HG03025 (cell line): ENCODE measurements at regions not wholly inside any gene's neighbourhood (a gene's known extent, or its start where the extent isn't known, plus 50 kb on each side); places are given as distances from the start of the nearest gene placed in this dataset.

Experiments used
- ATAC-seq: cut with Tn5 transposase; IDR thresholded peaks from one replicate; pipeline ENCODE4 v1.9.1; 2021; ENCODE audit warnings: mild to moderate bottlenecking, moderate library complexity; ENCODE audit not compliant: unreplicated experiment, low FRiP score

DNA sequence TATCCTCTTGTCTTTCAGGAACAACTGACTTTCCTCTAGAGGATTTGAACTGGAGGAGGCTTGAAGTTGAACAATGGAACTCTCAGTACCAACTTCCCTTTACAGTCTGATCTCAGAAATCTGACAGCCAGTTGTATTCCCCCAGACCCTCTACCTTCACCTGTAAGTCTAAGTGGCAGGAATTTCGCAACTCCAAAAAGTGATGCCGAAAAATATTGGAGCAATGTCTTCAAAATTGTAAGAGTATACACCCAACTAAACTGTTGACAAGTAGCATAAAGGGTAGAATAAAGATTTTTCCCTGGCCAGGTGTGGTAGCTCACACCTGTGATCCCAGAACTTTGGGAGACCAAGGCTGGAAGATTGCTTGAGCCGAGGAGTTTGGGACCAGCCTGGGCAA, 69.1 kb upstream of the CFAP20DC start:
- ATAC-seq = no peak

- ATAC-seq = no peak
Observed at GRCh38 chr3:59117396-59117795, 67.6 kb upstream of the CFAP20DC start.

DNA sequence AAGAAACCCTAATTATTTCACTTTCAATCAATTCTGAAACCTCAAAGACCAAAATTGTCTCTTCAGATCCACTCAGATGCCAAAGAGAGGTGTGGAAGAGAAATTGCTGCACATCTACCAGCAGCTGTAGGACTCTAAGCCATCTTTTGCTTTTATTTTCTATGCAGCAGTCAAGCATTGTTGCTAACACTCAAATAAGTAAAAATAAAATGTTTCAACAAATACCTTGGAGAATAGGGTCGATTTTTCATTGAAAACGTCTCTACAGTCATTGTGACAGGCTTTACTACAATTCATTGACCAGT, 66.4 kb upstream of the CFAP20DC start:
- ATAC-seq = no peak

- no peak for ATAC-seq
Observed at GRCh38 chr3:59115364-59116232, 65.8 kb upstream of the CFAP20DC start.

DNA sequence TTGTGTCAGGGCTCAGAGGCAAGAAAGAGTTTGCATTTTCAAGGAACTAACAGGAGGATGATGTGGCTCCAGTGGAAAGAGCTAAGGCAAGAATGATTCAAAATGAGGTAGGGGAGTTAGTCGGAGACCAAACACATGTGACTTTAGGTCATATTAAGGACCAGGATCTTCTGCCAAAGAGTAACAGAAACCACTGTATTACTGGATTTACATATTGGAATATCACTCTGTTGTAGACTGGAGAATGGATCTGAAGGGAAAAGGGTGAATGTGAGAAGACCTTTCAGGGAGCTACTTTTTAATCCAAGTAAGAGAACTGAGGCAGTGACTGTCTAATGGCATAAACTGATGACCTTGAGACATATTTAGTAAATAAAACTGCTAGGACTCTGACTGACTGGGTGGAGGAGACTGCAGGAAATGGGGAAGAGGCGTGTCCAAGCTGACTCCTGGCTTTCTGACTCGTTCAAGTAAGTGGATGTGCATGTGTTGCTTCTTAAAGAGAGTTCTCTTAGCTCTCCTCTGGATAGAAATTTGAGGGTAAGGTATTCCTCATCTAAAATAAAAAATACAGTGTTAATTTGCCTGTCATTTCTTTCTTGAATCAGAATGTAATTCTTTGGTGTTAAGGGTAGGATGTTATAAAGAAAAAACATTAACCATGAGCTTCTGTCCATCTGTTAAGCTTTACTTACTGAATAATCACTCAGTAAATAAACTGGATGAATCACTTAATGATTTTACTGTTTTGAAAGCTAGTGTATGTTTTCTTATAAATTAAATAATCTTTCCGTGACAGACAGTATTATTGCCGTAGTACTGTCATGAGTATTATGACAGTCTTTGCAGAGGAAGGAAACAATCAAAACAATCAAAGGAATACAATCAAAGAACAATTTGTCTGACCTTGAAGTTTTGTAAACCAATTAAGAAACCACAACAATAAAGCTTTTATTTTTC, 58.3 kb upstream of the CFAP20DC start:
- ATAC-seq = no peak

DNA sequence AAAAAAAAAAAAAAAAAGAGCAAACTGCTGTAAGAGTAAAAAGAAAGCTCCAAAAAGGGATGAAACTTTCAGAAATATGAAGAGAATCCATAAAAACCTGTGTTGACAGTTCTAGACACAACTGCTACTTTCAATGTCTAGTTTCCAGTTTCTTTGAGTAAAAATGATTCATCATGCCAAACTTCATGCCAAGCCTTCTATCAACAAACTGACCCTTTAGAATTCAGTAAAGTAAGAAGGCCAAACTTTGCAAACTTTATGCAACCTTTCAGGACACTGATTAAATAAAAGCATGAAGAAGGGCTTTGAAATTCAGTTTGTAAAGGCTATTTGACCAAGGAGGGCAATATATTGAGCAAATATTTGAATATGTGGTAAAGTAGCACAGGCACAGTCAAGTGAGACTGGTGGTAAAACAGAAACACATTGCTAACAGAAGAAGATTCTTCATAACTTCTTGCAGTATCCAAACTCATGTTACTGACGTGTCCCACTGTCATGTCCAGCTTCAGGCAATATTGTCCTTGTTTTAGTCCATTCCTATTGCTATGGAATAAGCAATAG, 56.3 kb upstream of the CFAP20DC start:
- no peak for ATAC-seq

- no peak for ATAC-seq
Observed at GRCh38 chr3:59103552-59103951, 53.7 kb upstream of the CFAP20DC start.

GRCh38 chr3:59101231-59101736, 51.5 kb upstream of the CFAP20DC start:
- ATAC-seq = no peak
